ENCODE measurements at regions not wholly inside any gene's neighbourhood (a gene's known extent, or its start where the extent isn't known, plus 50 kb on each side); places are given as distances from the start of the nearest gene placed in this dataset.

DNA sequence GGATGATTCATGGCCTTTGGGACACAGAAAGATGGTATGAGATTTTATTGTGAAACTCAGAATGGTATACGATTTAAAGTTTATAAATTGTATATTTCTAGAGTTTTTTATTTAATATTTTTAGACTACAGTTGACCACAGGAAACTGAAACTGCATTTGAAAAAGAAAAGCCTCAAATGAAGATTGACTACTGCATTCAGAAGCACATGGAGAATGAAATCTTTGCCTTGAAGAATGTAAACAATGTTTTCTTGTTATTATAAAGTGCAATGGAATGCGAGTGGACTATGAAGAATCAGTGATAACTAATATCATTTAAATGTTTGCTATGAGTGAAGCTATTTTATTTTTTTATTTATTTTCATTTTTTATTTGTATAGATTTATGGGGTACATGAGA is 169.1 kb upstream of the CDH18 start:
- peak; percentile 24 for DNase-seq (ENCODE audit: low read depth)

DNA sequence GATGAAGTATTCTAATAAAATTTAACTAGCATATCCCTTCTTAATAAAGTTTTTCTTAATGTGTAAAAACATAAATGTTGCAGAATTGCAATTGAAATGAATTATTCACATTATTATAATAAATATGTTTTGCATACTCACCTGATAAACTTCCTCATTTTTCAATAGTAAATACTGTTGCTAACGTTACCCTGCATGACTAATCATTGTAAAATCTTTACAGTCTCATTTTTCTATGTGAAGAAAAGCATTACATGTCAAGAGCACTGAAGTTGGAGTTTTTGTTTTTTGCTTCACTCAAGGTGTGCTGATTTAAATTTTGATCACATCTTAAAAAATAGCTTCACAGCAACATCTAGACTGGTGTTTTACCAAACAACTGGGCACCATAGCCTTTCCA is 157.2 kb upstream of the CDH18 start:
- H3K27ac ChIP-seq (ENCODE audit: low read depth, low read length): no peak overlapping the region
- H3K4me3 Mint-ChIP-seq (ENCODE audit: unreplicated experiment): no peak overlapping the region
- no peak for TF ChIP-seq EZH2 (IDR thresholded peaks at IDR 0.05; ENCODE audit: insufficient read depth, low read length)
- TF ChIP-seq CTCF (IDR thresholded peaks at IDR 0.05; ENCODE audit: insufficient read depth, low read depth, low read length): no peak
- H3K27me3 ChIP-seq (ENCODE audit: insufficient read depth, low read length): no peaks in the 10 kb centered on the region
- FAIRE-seq: no peak
- H3K4me2 ChIP-seq (ENCODE audit: low read length): no peak overlapping the region
- no peaks in the 10 kb centered on the region for H3K4me1 Mint-ChIP-seq (ENCODE audit: low read depth, unreplicated experiment)
- H3K27me3 Mint-ChIP-seq (ENCODE audit: low read depth, unreplicated experiment): no peaks in the 10 kb centered on the region
- no peaks in the 10 kb centered on the region for H3K36me3 Mint-ChIP-seq (ENCODE audit: low read depth, unreplicated experiment)
- H3K4me3 ChIP-seq (ENCODE audit: insufficient read depth, low read depth, low read length): no peak overlapping the region
- no peak overlapping the region for H3K9ac ChIP-seq (ENCODE audit: low read length)
- no peak for DNase-seq (ENCODE audit: low read depth)
- H3K4me1 ChIP-seq (ENCODE audit: insufficient read depth, low read length): no peaks in the 10 kb centered on the region
- H3K27ac Mint-ChIP-seq (ENCODE audit: unreplicated experiment): no peak overlapping the region
- H3K79me2 ChIP-seq (ENCODE audit: insufficient read depth, low read length): no peaks in the 10 kb centered on the region
- no peaks in the 10 kb centered on the region for H3K9me3 Mint-ChIP-seq (ENCODE audit: unreplicated experiment)
- no peaks in the 10 kb centered on the region for H3K36me3 ChIP-seq (ENCODE audit: insufficient read depth, low read length)
- no peak overlapping the region for H2AFZ ChIP-seq (ENCODE audit: low read depth, low read length)
- no peaks in the 10 kb centered on the region for H3K9me3 ChIP-seq (ENCODE audit: insufficient read depth, low read depth, low read length)
- H4K20me1 ChIP-seq (ENCODE audit: insufficient read depth, low read length): no peaks in the 10 kb centered on the region

More for the DNA sequence above, 169.1 kb upstream of the CDH18 start:
- TF ChIP-seq CTCF (IDR thresholded peaks at IDR 0.05; ENCODE audit: insufficient read depth, low read depth, low read length) (no peak), EZH2 (IDR thresholded peaks at IDR 0.05; ENCODE audit: insufficient read depth, low read length) (no peak)
- FAIRE-seq: no peak
- Histone ChIP-seq H3K79me2 (ENCODE audit: insufficient read depth, low read length) (no peaks in the 10 kb centered on the region), H3K27me3 (ENCODE audit: insufficient read depth, low read length) (no peaks in the 10 kb centered on the region), H4K20me1 (ENCODE audit: insufficient read depth, low read length) (no peaks in the 10 kb centered on the region), H3K9ac (ENCODE audit: low read length) (no peak overlapping the region), H3K36me3 (ENCODE audit: insufficient read depth, low read length) (no peaks in the 10 kb centered on the region), H2AFZ (ENCODE audit: low read depth, low read length) (no peak overlapping the region), H3K9me3 (ENCODE audit: insufficient read depth, low read depth, low read length) (no peaks in the 10 kb centered on the region), H3K4me3 (ENCODE audit: insufficient read depth, low read depth, low read length) (no peak overlapping the region), H3K4me1 (ENCODE audit: insufficient read depth, low read length) (no peaks in the 10 kb centered on the region), H3K4me2 (ENCODE audit: low read length) (no peak overlapping the region), H3K27ac (ENCODE audit: low read depth, low read length) (no peak overlapping the region)
- Mint-ChIP-seq H3K27ac (ENCODE audit: unreplicated experiment) (no peak overlapping the region), H3K4me1 (ENCODE audit: low read depth, unreplicated experiment) (no peaks in the 10 kb centered on the region), H3K27me3 (ENCODE audit: low read depth, unreplicated experiment) (no peaks in the 10 kb centered on the region), H3K36me3 (ENCODE audit: low read depth, unreplicated experiment) (no peaks in the 10 kb centered on the region), H3K9me3 (ENCODE audit: unreplicated experiment) (no peaks in the 10 kb centered on the region), H3K4me3 (ENCODE audit: unreplicated experiment) (no peak overlapping the region)

- Mint-ChIP-seq H3K4me1 (ENCODE audit: low read depth, unreplicated experiment) (no peaks in the 10 kb centered on the region), H3K4me3 (ENCODE audit: unreplicated experiment) (no peak overlapping the region), H3K27ac (ENCODE audit: unreplicated experiment) (no peak overlapping the region), H3K27me3 (ENCODE audit: low read depth, unreplicated experiment) (no peaks in the 10 kb centered on the region), H3K9me3 (ENCODE audit: unreplicated experiment) (no peaks in the 10 kb centered on the region), H3K36me3 (ENCODE audit: low read depth, unreplicated experiment) (no peaks in the 10 kb centered on the region)
- Histone ChIP-seq H3K79me2 (ENCODE audit: insufficient read depth, low read length) (no peaks in the 10 kb centered on the region), H3K27me3 (ENCODE audit: insufficient read depth, low read length) (no peaks in the 10 kb centered on the region), H3K36me3 (ENCODE audit: insufficient read depth, low read length) (no peaks in the 10 kb centered on the region), H2AFZ (ENCODE audit: low read depth, low read length) (no peak overlapping the region), H3K9ac (ENCODE audit: low read length) (no peak overlapping the region), H3K4me3 (ENCODE audit: insufficient read depth, low read depth, low read length) (no peak overlapping the region), H3K9me3 (ENCODE audit: insufficient read depth, low read depth, low read length) (no peaks in the 10 kb centered on the region), H4K20me1 (ENCODE audit: insufficient read depth, low read length) (no peaks in the 10 kb centered on the region), H3K4me1 (ENCODE audit: insufficient read depth, low read length) (no peaks in the 10 kb centered on the region), H3K27ac (ENCODE audit: low read depth, low read length) (no peak overlapping the region), H3K4me2 (ENCODE audit: low read length) (no peak overlapping the region)
- DNase-seq (ENCODE audit: low read depth) (no peak), FAIRE-seq (no peak)
- TF ChIP-seq CTCF (IDR thresholded peaks at IDR 0.05; ENCODE audit: insufficient read depth, low read depth, low read length) (no peak), EZH2 (IDR thresholded peaks at IDR 0.05; ENCODE audit: insufficient read depth, low read length) (no peak)
These were observed 141.5 kb upstream of the CDH18 start for GRCh38 chr5:20129501-20129900.
